Stomach (tissue), 8 donors: ENCODE measurements at regions not wholly inside any gene's neighbourhood (a gene's known extent, or its start where the extent isn't known, plus 50 kb on each side); places are given as distances from the start of the nearest gene placed in this dataset.
A peak's percentile ranks its signal among the peaks of the same experiment; 100 is the strongest.

Source experiments
- DNase-seq, 2 donors: peaks; one replicate each; pipeline versions ENCODE4 v3.0.0 to v3.0.0-alpha.2; 2013 to 2019
- H3K27ac ChIP-seq, 5 donors: fragments of 200-600 bp in 4 of 5; sonication (generic) in 4 of 5; one replicate each; pipeline ENCODE4 v1.5.1; 2013 to 2019; ENCODE audit warnings: mild to moderate bottlenecking in 1 of 5, moderate library complexity in 1 of 5
- H3K27me3 ChIP-seq, 3 donors: fragments of 200-600 bp; sonication (generic); one replicate each; pipeline ENCODE4 v1.5.1; 2017 to 2019; ENCODE audit warnings: mixed run types in 1 of 3
- H3K36me3 ChIP-seq, 4 donors: fragments of 200-600 bp; sonication (generic); 1 replicate in 3 of 4; 2 replicates in 1 of 4; pipeline ENCODE4 v1.5.1; 2016 to 2019
- H3K4me1 ChIP-seq, 4 donors: fragments of 200-600 bp; sonication (generic); one replicate each; pipeline ENCODE4 v1.5.1; 2016 to 2019
- H3K4me3 ChIP-seq, 4 donors: fragments of 200-600 bp; sonication (generic) in 3 of 4; one replicate each; pipeline ENCODE4 v1.5.1; 2016 to 2019; ENCODE audit warnings: mild to moderate bottlenecking in 1 of 4
- H3K9me3 ChIP-seq, 4 donors: fragments of 200-600 bp; sonication (generic); one replicate each; pipeline ENCODE4 v1.5.1; 2016 to 2019
- EP300 ChIP-seq: sonication (generic); formaldehyde crosslinking; IDR thresholded peaks from one replicate; pipeline ENCODE4 v1.6.1; 2017; ENCODE audit warnings: antibody characterized with exemption
- POLR2A ChIP-seq, 4 donors: fragments of 450-650 bp; IDR thresholded peaks; one replicate each; pipeline ENCODE4 v1.6.1; 2016; ENCODE audit warnings: antibody characterized with exemption in 4 of 4, control low read depth in 2 of 4, mild to moderate bottlenecking in 1 of 4, moderate library complexity in 1 of 4
- POLR2AphosphoS5 ChIP-seq, 3 donors: sonication (generic); formaldehyde crosslinking; IDR thresholded peaks; one replicate each; pipeline ENCODE4 v1.6.1; 2016; ENCODE audit warnings: antibody characterized with exemption in 3 of 3
- WGBS, 5 donors: extraction: QIAGEN DNeasy Blood & Tissue Kit in 3 of 5; methylation state at CpG; one replicate each; pipeline versions ENCODE4 v1.1.5 to v1.1.7; 2013 to 2018; 5-methylcytosine and 5-hydroxymethylcytosine counted together
- intact Hi-C: fragments of 100-400 bp; cut with DNase I; formaldehyde crosslinking; loops from one replicate; pipeline ENCODE4 v1.15.1; 2023; ENCODE audit warnings: low total_unique reads
- TF ChIP-seq, protein P1 (sequence below), 7 experiments: fragments of 450-650 bp in 4 of 7; fragments of 200-600 bp in 3 of 7; sonication (generic) in 3 of 7; IDR thresholded peaks; one replicate each; pipeline ENCODE4 v1.5.1; 2016 to 2019; ENCODE audit warnings: antibody characterized with exemption in 7 of 7, control low read depth in 2 of 7, mild to moderate bottlenecking in 1 of 7
- donor health status: healthy with polysubstance abuse.
- donor health status: Bipolar disorder and iron deficiency.
- donor health status: healthy.

DNA sequence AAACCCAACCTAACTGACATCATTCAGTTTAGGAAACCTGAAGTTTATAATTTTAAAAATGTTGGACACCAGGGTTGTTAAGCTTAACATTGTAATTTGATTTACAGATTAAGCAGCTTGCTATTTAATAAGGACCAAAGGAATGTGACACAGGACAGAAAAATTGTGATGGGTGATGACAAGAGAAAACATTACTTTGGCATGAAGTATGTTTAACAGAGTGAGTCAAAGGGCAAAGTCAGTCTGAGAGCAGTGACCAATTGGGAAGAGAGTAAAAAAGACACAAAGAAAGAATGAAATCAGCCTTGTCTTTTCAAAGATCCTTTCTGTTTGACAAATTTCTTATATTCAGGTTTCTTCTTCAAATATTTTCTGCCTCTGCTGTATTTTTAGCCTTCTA lies 1301.6 kb downstream of the SI start:
- H3K27ac ChIP-seq, result no peak overlapping the region
- intact Hi-C loops, result no loop called here
- no peak for DNase-seq
- no peaks in the 10 kb centered on the region for H3K27me3 ChIP-seq
- no peaks in the 10 kb centered on the region for H3K36me3 ChIP-seq
- no peak overlapping the region for H3K4me3 ChIP-seq
- H3K4me1 ChIP-seq, result no peaks in the 10 kb centered on the region
- peaks cover 0 to 22% (median 0%) of the 10 kb centered on the region in 4 donors for H3K9me3 ChIP-seq
- TF ChIP-seq POLR2A (IDR thresholded peaks at IDR 0.05) (no peak), POLR2AphosphoS5 (IDR thresholded peaks at IDR 0.05) (no peak)

DNA sequence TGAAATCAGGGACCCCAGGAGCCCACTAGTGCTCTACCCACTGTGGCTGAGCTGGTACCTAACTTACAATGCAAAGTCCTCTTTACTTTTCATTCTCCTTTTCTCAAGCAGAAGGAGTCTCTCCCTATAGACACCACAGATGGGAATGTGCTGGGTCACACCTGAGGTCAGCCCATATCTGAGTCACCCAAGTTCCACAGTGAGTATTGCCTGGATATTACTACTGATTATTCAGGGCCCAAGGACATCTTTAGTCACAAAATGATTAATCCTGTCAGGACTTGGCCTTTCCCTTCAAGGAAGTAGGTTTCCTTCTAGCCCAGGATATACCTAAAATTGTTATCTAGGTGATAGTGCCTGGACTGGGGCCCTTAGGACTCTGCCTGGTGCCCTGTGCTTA lies 1305.2 kb downstream of the SI start:
- intact Hi-C loops, result no loop called here
- no peak for DNase-seq
- no peaks in the 10 kb centered on the region for H3K4me1 ChIP-seq
- no peaks in the 10 kb centered on the region for H3K27me3 ChIP-seq
- peaks cover 0 to 22% (median 3%) of the 10 kb centered on the region in 4 donors for H3K9me3 ChIP-seq
- no peak overlapping the region for H3K4me3 ChIP-seq
- H3K36me3 ChIP-seq, result no peaks in the 10 kb centered on the region
- H3K27ac ChIP-seq, result no peak overlapping the region
- no peak for TF ChIP-seq EP300

DNA sequence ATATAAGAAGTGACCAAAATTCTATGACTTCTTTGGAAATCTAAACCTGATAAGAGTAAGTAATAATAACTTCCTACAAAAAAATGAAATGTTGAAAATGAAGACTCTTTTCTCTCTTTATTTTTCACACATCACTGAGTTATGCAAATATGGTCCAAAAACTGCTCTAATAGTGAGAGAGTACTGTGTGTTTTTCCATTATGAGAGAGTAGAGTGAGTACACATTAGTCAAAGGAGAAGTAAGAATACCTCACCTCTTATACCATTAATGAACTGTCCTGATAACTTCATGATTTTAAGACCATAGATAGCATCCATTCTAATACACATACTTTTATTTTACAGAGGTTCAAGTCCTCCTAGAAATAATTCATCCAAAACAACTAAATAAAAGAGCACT lies 1310.2 kb downstream of the SI start:
- intact Hi-C loops, result no loop called here
- DNase-seq, result no peak
- Histone ChIP-seq H3K9me3 (peaks cover 0 to 6% (median 2%) of the 10 kb centered on the region in 4 donors), H3K27me3 (no peaks in the 10 kb centered on the region), H3K27ac (no peak overlapping the region), H3K4me3 (no peak overlapping the region), H3K4me1 (no peaks in the 10 kb centered on the region), H3K36me3 (no peaks in the 10 kb centered on the region)
- TF ChIP-seq, protein P1, sequence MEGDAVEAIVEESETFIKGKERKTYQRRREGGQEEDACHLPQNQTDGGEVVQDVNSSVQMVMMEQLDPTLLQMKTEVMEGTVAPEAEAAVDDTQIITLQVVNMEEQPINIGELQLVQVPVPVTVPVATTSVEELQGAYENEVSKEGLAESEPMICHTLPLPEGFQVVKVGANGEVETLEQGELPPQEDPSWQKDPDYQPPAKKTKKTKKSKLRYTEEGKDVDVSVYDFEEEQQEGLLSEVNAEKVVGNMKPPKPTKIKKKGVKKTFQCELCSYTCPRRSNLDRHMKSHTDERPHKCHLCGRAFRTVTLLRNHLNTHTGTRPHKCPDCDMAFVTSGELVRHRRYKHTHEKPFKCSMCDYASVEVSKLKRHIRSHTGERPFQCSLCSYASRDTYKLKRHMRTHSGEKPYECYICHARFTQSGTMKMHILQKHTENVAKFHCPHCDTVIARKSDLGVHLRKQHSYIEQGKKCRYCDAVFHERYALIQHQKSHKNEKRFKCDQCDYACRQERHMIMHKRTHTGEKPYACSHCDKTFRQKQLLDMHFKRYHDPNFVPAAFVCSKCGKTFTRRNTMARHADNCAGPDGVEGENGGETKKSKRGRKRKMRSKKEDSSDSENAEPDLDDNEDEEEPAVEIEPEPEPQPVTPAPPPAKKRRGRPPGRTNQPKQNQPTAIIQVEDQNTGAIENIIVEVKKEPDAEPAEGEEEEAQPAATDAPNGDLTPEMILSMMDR (IDR thresholded peaks at IDR 0.05), result no peak
- TF ChIP-seq POLR2A (IDR thresholded peaks at IDR 0.05) (no peak), EP300 (no peak), POLR2AphosphoS5 (IDR thresholded peaks at IDR 0.05) (no peak)

DNA sequence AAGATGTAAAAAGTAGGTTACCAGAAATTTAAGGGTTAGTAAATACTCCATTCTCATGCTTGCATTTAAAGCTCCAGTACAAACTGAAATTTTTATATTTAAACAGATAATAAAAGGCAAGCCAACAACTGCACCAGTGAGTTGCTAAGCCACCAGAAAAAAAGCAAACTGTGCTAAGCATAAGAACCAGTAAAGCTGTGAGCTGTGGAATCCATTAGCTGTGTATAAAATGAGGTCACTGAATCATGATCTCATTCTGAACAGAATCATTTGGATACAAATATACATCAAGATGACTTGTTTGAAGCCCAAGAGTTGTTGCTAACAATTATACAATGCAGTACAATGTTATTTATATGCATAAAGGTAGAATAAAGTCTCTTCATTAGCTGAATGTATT lies 1312.2 kb downstream of the SI start:
- Histone ChIP-seq H3K27ac (no peak overlapping the region), H3K27me3 (no peaks in the 10 kb centered on the region), H3K4me3 (no peak overlapping the region), H3K4me1 (no peaks in the 10 kb centered on the region), H3K9me3 (peaks cover 0 to 7% (median 5%) of the 10 kb centered on the region in 4 donors), H3K36me3 (no peaks in the 10 kb centered on the region)
- intact Hi-C loops, result no loop called here
- TF ChIP-seq EP300, result no peak
- TF ChIP-seq POLR2A (IDR thresholded peaks at IDR 0.05), result no peak
- TF ChIP-seq, protein P1 (IDR thresholded peaks at IDR 0.05), result no peak
- TF ChIP-seq POLR2AphosphoS5 (IDR thresholded peaks at IDR 0.05), result no peak
- DNase-seq, result peak in 1 of 2 donors; percentile 11

DNA sequence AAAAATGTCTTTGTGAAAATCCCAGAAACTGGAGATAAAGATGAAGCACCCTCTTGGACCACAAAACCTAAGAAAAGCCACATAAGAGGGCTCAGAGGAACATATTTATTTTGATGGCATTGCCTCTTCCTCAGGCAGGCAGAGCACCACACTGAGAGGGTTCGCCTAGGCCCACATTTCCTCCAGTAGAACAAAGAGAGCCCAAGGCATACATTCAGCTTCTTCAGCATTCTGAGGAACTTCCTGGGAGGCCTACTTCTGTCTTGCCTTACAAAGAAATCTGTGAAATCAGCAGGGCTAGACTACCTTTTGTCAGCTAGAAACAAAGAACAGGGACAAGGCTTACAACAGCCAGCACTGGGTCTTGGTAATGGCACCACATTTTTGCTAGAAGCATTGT lies 1325.3 kb downstream of the SI start:
- 65 to 93% (median 83%) methylated on average over 1 of the region's 1 CpG for WGBS, 5 donors
- Histone ChIP-seq H3K27me3 (no peaks in the 10 kb centered on the region), H3K36me3 (no peaks in the 10 kb centered on the region), H3K4me3 (no peak overlapping the region), H3K9me3 (peaks cover 0 to 34% (median 22%) of the 10 kb centered on the region in 4 donors), H3K27ac (no peak overlapping the region), H3K4me1 (no peaks in the 10 kb centered on the region)
- TF ChIP-seq POLR2A (IDR thresholded peaks at IDR 0.05) (no peak), POLR2AphosphoS5 (IDR thresholded peaks at IDR 0.05) (no peak), EP300 (no peak)
- TF ChIP-seq, protein P1 (IDR thresholded peaks at IDR 0.05), result no peak
- DNase-seq, result no peak
- intact Hi-C loops, result no loop called here

DNA sequence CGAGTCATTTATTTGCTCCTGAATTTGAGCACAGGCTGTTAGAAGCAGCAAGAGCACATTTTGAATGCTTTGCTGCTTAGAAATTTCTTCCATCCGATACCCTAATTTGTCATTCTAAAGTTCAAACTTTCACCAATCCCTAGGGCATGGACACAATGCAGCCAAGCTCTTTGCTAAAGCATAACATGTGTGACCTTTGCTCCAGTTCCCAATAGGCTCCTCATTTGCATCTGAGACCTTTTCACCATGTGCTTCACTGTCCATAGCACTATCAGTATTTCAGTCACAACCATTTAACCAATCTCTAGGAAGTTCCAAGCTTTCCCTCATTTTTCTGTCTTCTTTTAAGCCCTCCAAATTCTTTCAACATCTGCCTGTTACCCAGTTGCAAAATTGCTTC lies 1333.1 kb downstream of the SI start:
- Histone ChIP-seq H3K27ac (no peak overlapping the region), H3K36me3 (no peaks in the 10 kb centered on the region), H3K9me3 (peaks cover 0 to 10% (median 6%) of the 10 kb centered on the region in 4 donors), H3K27me3 (no peaks in the 10 kb centered on the region), H3K4me3 (no peak overlapping the region), H3K4me1 (no peaks in the 10 kb centered on the region)
- TF ChIP-seq POLR2A (IDR thresholded peaks at IDR 0.05) (no peak), POLR2AphosphoS5 (IDR thresholded peaks at IDR 0.05) (no peak), EP300 (no peak)
- TF ChIP-seq, protein P1 (IDR thresholded peaks at IDR 0.05), result no peak
- no peak for DNase-seq
- intact Hi-C loops, result no loop called here
- WGBS, 5 donors, result 56 to 86% (median 69%) methylated on average over 2 of the region's 2 CpGs
